KMS-11 (cell line): ENCODE measurements at regions not wholly inside any gene's neighbourhood (a gene's known extent, or its start where the extent isn't known, plus 50 kb on each side); places are given as distances from the start of the nearest gene placed in this dataset.

Experiments used
- H2AFZ ChIP-seq: fragments of 200-600 bp; sonication (generic); 2 replicates; pipeline ENCODE4 v1.6.1; 2016; ENCODE audit warnings: antibody characterized with exemption, mixed run types, low read depth
- H3K27ac ChIP-seq: fragments of 200-600 bp; sonication (generic); 2 replicates; pipeline ENCODE4 v1.6.1; 2016; ENCODE audit warnings: mild to moderate bottlenecking, mixed run types
- H3K27me3 ChIP-seq: fragments of 200-600 bp; sonication (generic); 2 replicates; pipeline ENCODE4 v1.6.1; 2017; ENCODE audit warnings: mild to moderate bottlenecking, low read depth, mixed run types, moderate library complexity; ENCODE audit not compliant: insufficient read depth
- H3K36me3 ChIP-seq: fragments of 200-600 bp; sonication (generic); 2 replicates; pipeline ENCODE4 v1.6.1; 2017; ENCODE audit warnings: mild to moderate bottlenecking, mixed run types; ENCODE audit not compliant: insufficient read depth
- H3K4me1 ChIP-seq: fragments of 200-600 bp; sonication (generic); 2 replicates; pipeline ENCODE4 v1.6.1; 2016; ENCODE audit warnings: mild to moderate bottlenecking, low read depth, mixed run types; ENCODE audit not compliant: poor library complexity, severe bottlenecking
- H3K4me2 ChIP-seq: fragments of 200-600 bp; sonication (generic); 2 replicates; pipeline ENCODE4 v1.7.0; 2016; ENCODE audit warnings: mild to moderate bottlenecking, mixed run types
- H3K4me3 ChIP-seq: fragments of 200-600 bp; sonication (generic); IDR thresholded peaks from 2 replicates; pipeline ENCODE4 v1.6.1; 2017; ENCODE audit warnings: low read depth, low read length, mixed read lengths; ENCODE audit not compliant: insufficient read depth
- H3K79me2 ChIP-seq: fragments of 200-600 bp; sonication (generic); 2 replicates; pipeline ENCODE4 v1.6.1; 2016; ENCODE audit warnings: low read depth, mixed run types; ENCODE audit not compliant: insufficient read depth
- H3K9ac ChIP-seq: fragments of 200-600 bp; sonication (generic); 2 replicates; pipeline ENCODE4 v1.6.1; 2016; ENCODE audit warnings: mild to moderate bottlenecking, mixed run types
- H4K20me1 ChIP-seq: fragments of 200-600 bp; sonication (generic); 2 replicates; pipeline ENCODE4 v1.6.1; 2016; ENCODE audit warnings: mild to moderate bottlenecking, mixed run types; ENCODE audit not compliant: insufficient read depth
- CTCF ChIP-seq: fragments of 200-600 bp; sonication (generic); conservative IDR thresholded peaks from 2 replicates; pipeline ENCODE4 v1.6.1; 2017; ENCODE audit warnings: low read depth, mild to moderate bottlenecking, antibody characterized with exemption, low read length, moderate library complexity, mixed read lengths

- Histone ChIP-seq H3K4me1 (no peaks in the 10 kb centered on the region), H3K27ac (no peak overlapping the region), H3K4me2 (no peak overlapping the region), H3K36me3 (no peaks in the 10 kb centered on the region), H2AFZ (no peak overlapping the region), H3K4me3 (no peak overlapping the region), H3K27me3 (no peaks in the 10 kb centered on the region), H3K79me2 (no peaks in the 10 kb centered on the region), H3K9ac (no peak overlapping the region), H4K20me1 (no peaks in the 10 kb centered on the region)
- TF ChIP-seq CTCF = no peak
These were observed 545.7 kb downstream of the STK39 start for GRCh38 chr2:167701651-167702050.

- H2AFZ ChIP-seq = no peak overlapping the region
- no peaks in the 10 kb centered on the region for H3K4me1 ChIP-seq
- no peak overlapping the region for H3K4me3 ChIP-seq
- H3K9ac ChIP-seq = no peak overlapping the region
- no peaks in the 10 kb centered on the region for H3K27me3 ChIP-seq
- H3K36me3 ChIP-seq = no peaks in the 10 kb centered on the region
- no peak for TF ChIP-seq CTCF
- H4K20me1 ChIP-seq = no peaks in the 10 kb centered on the region
- no peak overlapping the region for H3K27ac ChIP-seq
- no peaks in the 10 kb centered on the region for H3K79me2 ChIP-seq
- no peak overlapping the region for H3K4me2 ChIP-seq
These were observed 549.4 kb downstream of the STK39 start for GRCh38 chr2:167697948-167698347.

GRCh38 chr2:167697194-167697593 lies 550.2 kb downstream of the STK39 start:
- Histone ChIP-seq H4K20me1 (no peaks in the 10 kb centered on the region), H3K36me3 (no peaks in the 10 kb centered on the region), H3K79me2 (no peaks in the 10 kb centered on the region), H2AFZ (no peak overlapping the region), H3K4me1 (no peaks in the 10 kb centered on the region), H3K4me3 (no peak overlapping the region), H3K27me3 (no peaks in the 10 kb centered on the region), H3K9ac (no peak overlapping the region), H3K4me2 (no peak overlapping the region), H3K27ac (no peak overlapping the region)
- no peak for TF ChIP-seq CTCF

- Histone ChIP-seq H3K79me2 (no peaks in the 10 kb centered on the region), H3K4me1 (no peaks in the 10 kb centered on the region), H4K20me1 (no peaks in the 10 kb centered on the region), H3K9ac (no peak overlapping the region), H2AFZ (no peak overlapping the region), H3K4me3 (no peak overlapping the region), H3K36me3 (no peaks in the 10 kb centered on the region), H3K27ac (no peak overlapping the region), H3K4me2 (no peak overlapping the region), H3K27me3 (no peaks in the 10 kb centered on the region)
- no peak for TF ChIP-seq CTCF
These were observed 554.5 kb downstream of the STK39 start for GRCh38 chr2:167692936-167693335.

GRCh38 chr2:167692191-167692590 lies 555.2 kb downstream of the STK39 start:
- no peak for TF ChIP-seq CTCF
- Histone ChIP-seq H3K27me3 (no peaks in the 10 kb centered on the region), H3K4me1 (no peaks in the 10 kb centered on the region), H2AFZ (no peak overlapping the region), H3K4me3 (no peak overlapping the region), H3K27ac (no peak overlapping the region), H4K20me1 (no peaks in the 10 kb centered on the region), H3K4me2 (no peak overlapping the region), H3K79me2 (no peaks in the 10 kb centered on the region), H3K36me3 (no peaks in the 10 kb centered on the region), H3K9ac (no peak overlapping the region)
